GM12878 (cell line): ENCODE measurements at regions not wholly inside any gene's neighbourhood (a gene's known extent, or its start where the extent isn't known, plus 50 kb on each side); places are given as distances from the start of the nearest gene placed in this dataset.

Experiments used
- ATAC-seq: fragments of 200-7000 bp; cut with Tn5 transposase; 3 replicates; pipeline ENCODE4 v1.9.1; 2020; ENCODE audit warnings: mild to moderate bottlenecking, moderate library complexity
- BruUV-seq: library from RNA; stranded (reverse); fragments of 400-500 nt; replicated peaks from 2 replicates; lab custom pipeline; 2021; lab: Mats Ljungman, UMichigan
- CTCF ChIA-PET: fragments of 300-600 bp; sonication (Branson Sonifier 250); formaldehyde crosslinking; extraction: SDS; loops from one replicate; lab custom pipeline; 2021; ENCODE audit warnings: inconsistent platforms; lab: Yijun Ruan, JAX
- POLR2A ChIA-PET: fragments of 350-600 bp; formaldehyde crosslinking; extraction: SDS; loops from one replicate; lab custom pipeline; 2021; ENCODE audit warnings: inconsistent platforms; lab: Charles Lee
- RAD21 ChIA-PET: fragments of 300-600 bp; sonication (Branson Sonifier 250); formaldehyde crosslinking; loops from one replicate; lab custom pipeline; 2023; ENCODE audit warnings: antibody characterized with exemption; ENCODE audit not compliant: unreplicated experiment; lab: Charles Lee
- SMC1A ChIA-PET: fragments of 300-600 bp; sonication (Branson Sonifier 250); formaldehyde crosslinking; loops from one replicate; lab custom pipeline; 2023; ENCODE audit not compliant: unreplicated experiment, uncharacterized antibody; lab: Charles Lee
- DNase-seq: peaks from one replicate; pipeline ENCODE4 v3.0.0-alpha.2; 2011; ENCODE audit warnings: low read depth, low spot score
- FAIRE-seq: peaks from 3 replicates; lab custom pipeline; 2011; peaks lifted over from hg19 to GRCh38; lab: Jason Lieb, UNC
- H2AFZ ChIP-seq: 2 replicates; pipeline ENCODE4 v1.6.0; 2011; ENCODE audit warnings: low read depth, low read length, control low read depth; ENCODE audit not compliant: control insufficient read depth
- H3K27ac ChIP-seq: 2 replicates; pipeline ENCODE4 v1.5.1; 2011; ENCODE audit warnings: control low read depth; ENCODE audit not compliant: control insufficient read depth, insufficient read depth
- H3K27me3 ChIP-seq, 2 experiments: replicated peaks in 1 of 2; 2 replicates each; pipeline versions ENCODE4 v1.6.0 to v1.6.1; 2011; ENCODE audit warnings: low read length in 1 of 2; ENCODE audit not compliant: control insufficient read depth in 2 of 2, insufficient read depth in 2 of 2
- H3K36me3 ChIP-seq, 2 experiments: 2 replicates each; pipeline ENCODE4 v1.5.1; 2011; ENCODE audit warnings: low read length in 1 of 2; ENCODE audit not compliant: control insufficient read depth in 2 of 2, insufficient read depth in 2 of 2
- H3K4me1 ChIP-seq: 2 replicates; pipeline ENCODE4 v1.6.1; 2011; ENCODE audit warnings: mild to moderate bottlenecking, low read length, moderate library complexity, mixed read lengths; ENCODE audit not compliant: control insufficient read depth, insufficient read depth
- H3K4me2 ChIP-seq: 2 replicates; pipeline ENCODE4 v1.6.0; 2011; ENCODE audit warnings: control low read depth; ENCODE audit not compliant: control insufficient read depth, insufficient read depth
- H3K4me3 ChIP-seq: fragments of 200-600 bp; sonication (generic); 2 replicates; pipeline ENCODE4 v1.5.1; 2016
- H3K79me2 ChIP-seq: 2 replicates; pipeline ENCODE4 v1.6.0; 2011; ENCODE audit warnings: low read length; ENCODE audit not compliant: control insufficient read depth, insufficient read depth
- H3K9ac ChIP-seq: 2 replicates; pipeline ENCODE4 v1.8.0; 2011; ENCODE audit warnings: low read length, control low read depth, mixed read lengths; ENCODE audit not compliant: control insufficient read depth, insufficient read depth
- H3K9me3 ChIP-seq: replicated peaks from 3 replicates; pipeline ENCODE4 v1.5.1; 2011; ENCODE audit warnings: mild to moderate bottlenecking, low read length; ENCODE audit not compliant: control insufficient read depth, insufficient read depth
- H4K20me1 ChIP-seq: 2 replicates; pipeline ENCODE4 v1.6.0; 2011; ENCODE audit not compliant: control insufficient read depth, insufficient read depth
- BHLHE40 ChIP-seq, 2 experiments: fragments of 450-650 bp in 1 of 2; IDR thresholded peaks; 2 replicates each; pipeline ENCODE4 v1.6.1; 2011 to 2017; ENCODE audit warnings: low read depth in 2 of 2, borderline replicate concordance in 1 of 2, improper control_type of control experiment in 1 of 2, low read length in 1 of 2, mild to moderate bottlenecking in 1 of 2
- CBFB ChIP-seq: IDR thresholded peaks from 2 replicates; pipeline ENCODE4 v1.6.1; 2016; ENCODE audit warnings: antibody characterized with exemption, low read depth
- EED ChIP-seq: sonication (generic); IDR thresholded peaks from 2 replicates; pipeline ENCODE4 v1.6.1; 2016; ENCODE audit warnings: antibody characterized with exemption, low read depth
- FOXK2 ChIP-seq: fragments of 450-650 bp; IDR thresholded peaks from 2 replicates; pipeline ENCODE4 v1.6.1; 2017; ENCODE audit warnings: mild to moderate bottlenecking, moderate library complexity
- KDM1A ChIP-seq: fragments of 200-600 bp; sonication (generic); IDR thresholded peaks from 2 replicates; pipeline ENCODE4 v1.6.1; 2016; ENCODE audit warnings: borderline replicate concordance
- MEF2A ChIP-seq: IDR thresholded peaks from 2 replicates; pipeline ENCODE4 v1.6.1; 2011; ENCODE audit warnings: low read depth, mild to moderate bottlenecking, low read length, moderate library complexity; ENCODE audit not compliant: insufficient read depth
- MEF2B ChIP-seq: fragments of 450-650 bp; IDR thresholded peaks from 2 replicates; pipeline ENCODE4 v1.6.1; 2018; ENCODE audit warnings: mild to moderate bottlenecking, moderate library complexity; ENCODE audit not compliant: partially characterized antibody, poor library complexity, severe bottlenecking
- MXI1 ChIP-seq: fragments of 150-350 bp; IDR thresholded peaks from 2 replicates; pipeline ENCODE4 v1.6.1; 2011; ENCODE audit warnings: low read depth, mild to moderate bottlenecking, inconsistent platforms, low read length, improper control_type of control experiment
- RBBP5 ChIP-seq: fragments of 200-600 bp; sonication (generic); conservative IDR thresholded peaks from 2 replicates; pipeline ENCODE4 v1.6.1; 2016
- SP1 ChIP-seq: IDR thresholded peaks from one replicate; pipeline ENCODE4 v1.6.1; 2011; ENCODE audit warnings: low read depth, low read length
- SRF ChIP-seq, 2 experiments: IDR thresholded peaks; 2 replicates each; pipeline ENCODE4 v1.6.1; 2011; ENCODE audit warnings: low read depth in 2 of 2, low read length in 2 of 2, mild to moderate bottlenecking in 1 of 2, moderate library complexity in 1 of 2
- WGBS: methylation state at CpG from one replicate; pipeline ENCODE4 v1.1.6; 2016; ENCODE audit warnings: low lambda C conversion rate; ENCODE audit not compliant: insufficient replicate concordance, insufficient coverage; ENCODE audit errors: missing lambda C conversion rate; 5-methylcytosine and 5-hydroxymethylcytosine counted together
- in situ Hi-C: fragments of 300-500 bp; cut with MboI; formaldehyde crosslinking; loops from 9 replicates; pipeline ENCODE4 v1.14.3; 2018; ENCODE audit warnings: mixed read lengths
- intact Hi-C: fragments of 100-400 bp; cut with micrococcal nuclease; formaldehyde crosslinking; loops from one replicate; pipeline ENCODE4 v1.14.2; 2022; ENCODE audit not compliant: unreplicated experiment
- TF ChIP-seq, protein P1 (sequence below): fragments of 450-650 bp; IDR thresholded peaks from 2 replicates; pipeline ENCODE4 v1.6.1; 2017; ENCODE audit warnings: mild to moderate bottlenecking, moderate library complexity
- TF ChIP-seq, protein P2 (sequence below): fragments of 450-650 bp; IDR thresholded peaks from 2 replicates; pipeline ENCODE4 v1.6.1; 2018; ENCODE audit warnings: mild to moderate bottlenecking, low read depth, moderate library complexity; ENCODE audit not compliant: partially characterized antibody
- TF ChIP-seq, protein P3 (sequence below): fragments of 450-650 bp; IDR thresholded peaks from 2 replicates; pipeline ENCODE4 v1.6.1; 2017; ENCODE audit warnings: antibody characterized with exemption, mild to moderate bottlenecking, moderate library complexity

DNA sequence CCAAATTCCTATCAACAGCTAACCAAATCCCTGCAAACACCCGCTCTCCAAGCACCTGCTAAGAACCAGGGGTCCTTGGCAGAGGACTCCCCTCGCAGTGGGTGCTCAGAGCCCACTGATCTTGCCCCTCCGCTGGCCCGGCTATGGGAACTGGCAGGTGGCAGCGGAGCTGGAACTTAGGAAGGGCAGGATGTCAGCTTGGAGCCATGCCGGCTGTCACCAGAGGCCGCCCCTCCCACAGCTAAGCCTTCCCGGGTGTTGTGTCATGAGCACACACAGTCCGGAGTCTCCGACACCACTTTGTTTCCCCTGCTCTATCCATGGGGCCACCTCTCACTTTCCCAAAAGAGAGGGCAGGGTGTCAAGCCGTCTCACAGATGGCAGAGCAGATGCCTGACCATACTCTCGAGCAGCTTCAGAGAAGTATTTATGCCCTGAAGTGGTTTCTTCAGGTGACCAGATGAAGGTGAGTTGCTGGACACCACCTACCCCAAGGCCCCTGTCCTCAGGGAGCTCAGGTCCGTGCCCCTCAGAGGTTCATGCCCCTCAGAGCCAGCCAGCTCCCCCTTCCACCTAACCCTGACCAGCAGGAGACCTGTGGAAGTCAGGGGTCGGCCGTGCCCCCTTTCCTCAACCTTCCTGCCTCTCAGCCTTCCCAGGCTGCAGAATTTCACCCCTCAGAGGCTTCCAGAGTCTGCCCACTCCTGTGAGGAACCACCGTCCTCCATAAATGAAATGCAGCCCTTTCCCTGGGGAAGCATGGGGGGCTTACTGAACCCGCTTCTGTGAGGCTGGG lies 545.7 kb upstream of the B3GAT1 start:
- H3K9me3 ChIP-seq = no peaks in the 10 kb centered on the region
- no peak overlapping the region for H3K4me2 ChIP-seq
- no peaks in the 10 kb centered on the region for H3K4me1 ChIP-seq
- intact Hi-C loops = no loop called here
- 24% methylated on average over 17 of the region's 17 CpGs for WGBS
- H3K27me3 ChIP-seq = no peaks in the 10 kb centered on the region
- SMC1A ChIA-PET = no interaction called here
- H3K36me3 ChIP-seq = no peaks in the 10 kb centered on the region
- POLR2A ChIA-PET = no interaction called here
- no peak for ATAC-seq
- BruUV-seq = no TSS peak
- H3K9ac ChIP-seq = no peak overlapping the region
- no peaks in the 10 kb centered on the region for H3K79me2 ChIP-seq
- RAD21 ChIA-PET = no interaction called here
- no peak overlapping the region for H3K4me3 ChIP-seq
- in situ Hi-C loops = no loop called here
- no peak for FAIRE-seq
- H2AFZ ChIP-seq = no peak overlapping the region
- CTCF ChIA-PET = no interaction called here
- no peaks in the 10 kb centered on the region for H4K20me1 ChIP-seq
- no peak overlapping the region for H3K27ac ChIP-seq
- DNase-seq = no peak
- no peak for TF ChIP-seq BHLHE40 (IDR thresholded peaks at IDR 0.05; ENCODE audit: borderline replicate concordance in 1 of 2, low read depth in 2 of 2, low read length in 1 of 2)
- TF ChIP-seq, protein P1, sequence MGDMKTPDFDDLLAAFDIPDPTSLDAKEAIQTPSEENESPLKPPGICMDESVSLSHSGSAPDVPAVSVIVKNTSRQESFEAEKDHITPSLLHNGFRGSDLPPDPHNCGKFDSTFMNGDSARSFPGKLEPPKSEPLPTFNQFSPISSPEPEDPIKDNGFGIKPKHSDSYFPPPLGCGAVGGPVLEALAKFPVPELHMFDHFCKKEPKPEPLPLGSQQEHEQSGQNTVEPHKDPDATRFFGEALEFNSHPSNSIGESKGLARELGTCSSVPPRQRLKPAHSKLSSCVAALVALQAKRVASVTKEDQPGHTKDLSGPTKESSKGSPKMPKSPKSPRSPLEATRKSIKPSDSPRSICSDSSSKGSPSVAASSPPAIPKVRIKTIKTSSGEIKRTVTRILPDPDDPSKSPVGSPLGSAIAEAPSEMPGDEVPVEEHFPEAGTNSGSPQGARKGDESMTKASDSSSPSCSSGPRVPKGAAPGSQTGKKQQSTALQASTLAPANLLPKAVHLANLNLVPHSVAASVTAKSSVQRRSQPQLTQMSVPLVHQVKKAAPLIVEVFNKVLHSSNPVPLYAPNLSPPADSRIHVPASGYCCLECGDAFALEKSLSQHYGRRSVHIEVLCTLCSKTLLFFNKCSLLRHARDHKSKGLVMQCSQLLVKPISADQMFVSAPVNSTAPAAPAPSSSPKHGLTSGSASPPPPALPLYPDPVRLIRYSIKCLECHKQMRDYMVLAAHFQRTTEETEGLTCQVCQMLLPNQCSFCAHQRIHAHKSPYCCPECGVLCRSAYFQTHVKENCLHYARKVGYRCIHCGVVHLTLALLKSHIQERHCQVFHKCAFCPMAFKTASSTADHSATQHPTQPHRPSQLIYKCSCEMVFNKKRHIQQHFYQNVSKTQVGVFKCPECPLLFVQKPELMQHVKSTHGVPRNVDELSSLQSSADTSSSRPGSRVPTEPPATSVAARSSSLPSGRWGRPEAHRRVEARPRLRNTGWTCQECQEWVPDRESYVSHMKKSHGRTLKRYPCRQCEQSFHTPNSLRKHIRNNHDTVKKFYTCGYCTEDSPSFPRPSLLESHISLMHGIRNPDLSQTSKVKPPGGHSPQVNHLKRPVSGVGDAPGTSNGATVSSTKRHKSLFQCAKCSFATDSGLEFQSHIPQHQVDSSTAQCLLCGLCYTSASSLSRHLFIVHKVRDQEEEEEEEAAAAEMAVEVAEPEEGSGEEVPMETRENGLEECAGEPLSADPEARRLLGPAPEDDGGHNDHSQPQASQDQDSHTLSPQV = no peak
- no peak for TF ChIP-seq SRF (IDR thresholded peaks at IDR 0.05; ENCODE audit: low read depth in 2 of 2, low read length in 2 of 2)
- TF ChIP-seq, protein P2, sequence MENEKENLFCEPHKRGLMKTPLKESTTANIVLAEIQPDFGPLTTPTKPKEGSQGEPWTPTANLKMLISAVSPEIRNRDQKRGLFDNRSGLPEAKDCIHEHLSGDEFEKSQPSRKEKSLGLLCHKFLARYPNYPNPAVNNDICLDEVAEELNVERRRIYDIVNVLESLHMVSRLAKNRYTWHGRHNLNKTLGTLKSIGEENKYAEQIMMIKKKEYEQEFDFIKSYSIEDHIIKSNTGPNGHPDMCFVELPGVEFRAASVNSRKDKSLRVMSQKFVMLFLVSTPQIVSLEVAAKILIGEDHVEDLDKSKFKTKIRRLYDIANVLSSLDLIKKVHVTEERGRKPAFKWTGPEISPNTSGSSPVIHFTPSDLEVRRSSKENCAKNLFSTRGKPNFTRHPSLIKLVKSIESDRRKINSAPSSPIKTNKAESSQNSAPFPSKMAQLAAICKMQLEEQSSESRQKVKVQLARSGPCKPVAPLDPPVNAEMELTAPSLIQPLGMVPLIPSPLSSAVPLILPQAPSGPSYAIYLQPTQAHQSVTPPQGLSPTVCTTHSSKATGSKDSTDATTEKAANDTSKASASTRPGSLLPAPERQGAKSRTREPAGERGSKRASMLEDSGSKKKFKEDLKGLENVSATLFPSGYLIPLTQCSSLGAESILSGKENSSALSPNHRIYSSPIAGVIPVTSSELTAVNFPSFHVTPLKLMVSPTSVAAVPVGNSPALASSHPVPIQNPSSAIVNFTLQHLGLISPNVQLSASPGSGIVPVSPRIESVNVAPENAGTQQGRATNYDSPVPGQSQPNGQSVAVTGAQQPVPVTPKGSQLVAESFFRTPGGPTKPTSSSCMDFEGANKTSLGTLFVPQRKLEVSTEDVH = no peak
- no peak for TF ChIP-seq KDM1A
- no peak for TF ChIP-seq MXI1
- TF ChIP-seq MEF2A = no peak
- no peak for TF ChIP-seq FOXK2
- TF ChIP-seq RBBP5 = no peak
- no peak for TF ChIP-seq MEF2B
- no peak for TF ChIP-seq SP1
- no peak for TF ChIP-seq EED
- TF ChIP-seq CBFB = no peak
- TF ChIP-seq, protein P3, sequence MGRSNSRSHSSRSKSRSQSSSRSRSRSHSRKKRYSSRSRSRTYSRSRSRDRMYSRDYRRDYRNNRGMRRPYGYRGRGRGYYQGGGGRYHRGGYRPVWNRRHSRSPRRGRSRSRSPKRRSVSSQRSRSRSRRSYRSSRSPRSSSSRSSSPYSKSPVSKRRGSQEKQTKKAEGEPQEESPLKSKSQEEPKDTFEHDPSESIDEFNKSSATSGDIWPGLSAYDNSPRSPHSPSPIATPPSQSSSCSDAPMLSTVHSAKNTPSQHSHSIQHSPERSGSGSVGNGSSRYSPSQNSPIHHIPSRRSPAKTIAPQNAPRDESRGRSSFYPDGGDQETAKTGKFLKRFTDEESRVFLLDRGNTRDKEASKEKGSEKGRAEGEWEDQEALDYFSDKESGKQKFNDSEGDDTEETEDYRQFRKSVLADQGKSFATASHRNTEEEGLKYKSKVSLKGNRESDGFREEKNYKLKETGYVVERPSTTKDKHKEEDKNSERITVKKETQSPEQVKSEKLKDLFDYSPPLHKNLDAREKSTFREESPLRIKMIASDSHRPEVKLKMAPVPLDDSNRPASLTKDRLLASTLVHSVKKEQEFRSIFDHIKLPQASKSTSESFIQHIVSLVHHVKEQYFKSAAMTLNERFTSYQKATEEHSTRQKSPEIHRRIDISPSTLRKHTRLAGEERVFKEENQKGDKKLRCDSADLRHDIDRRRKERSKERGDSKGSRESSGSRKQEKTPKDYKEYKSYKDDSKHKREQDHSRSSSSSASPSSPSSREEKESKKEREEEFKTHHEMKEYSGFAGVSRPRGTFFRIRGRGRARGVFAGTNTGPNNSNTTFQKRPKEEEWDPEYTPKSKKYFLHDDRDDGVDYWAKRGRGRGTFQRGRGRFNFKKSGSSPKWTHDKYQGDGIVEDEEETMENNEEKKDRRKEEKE = no peak
